HG02970 (cell line): ENCODE measurements at regions not wholly inside any gene's neighbourhood (a gene's known extent, or its start where the extent isn't known, plus 50 kb on each side); places are given as distances from the start of the nearest gene placed in this dataset.
A peak's percentile ranks its signal among the peaks of the same experiment; 100 is the strongest.
"Not testable (repeated sequence)": the region's sequence is repeated elsewhere in the genome, so short reads cannot be mapped to it uniquely, and the experiment has no call there.

Source experiments
- ATAC-seq: cut with Tn5 transposase; IDR thresholded peaks from one replicate; pipeline ENCODE4 v1.9.1; 2021; ENCODE audit warnings: mild to moderate bottlenecking, moderate library complexity, moderate number of reproducible peaks; ENCODE audit not compliant: unreplicated experiment, low FRiP score

GRCh38 chr9:2424619-2425033 lies 197.0 kb upstream of the VLDLR start:
- no peak for ATAC-seq

DNA sequence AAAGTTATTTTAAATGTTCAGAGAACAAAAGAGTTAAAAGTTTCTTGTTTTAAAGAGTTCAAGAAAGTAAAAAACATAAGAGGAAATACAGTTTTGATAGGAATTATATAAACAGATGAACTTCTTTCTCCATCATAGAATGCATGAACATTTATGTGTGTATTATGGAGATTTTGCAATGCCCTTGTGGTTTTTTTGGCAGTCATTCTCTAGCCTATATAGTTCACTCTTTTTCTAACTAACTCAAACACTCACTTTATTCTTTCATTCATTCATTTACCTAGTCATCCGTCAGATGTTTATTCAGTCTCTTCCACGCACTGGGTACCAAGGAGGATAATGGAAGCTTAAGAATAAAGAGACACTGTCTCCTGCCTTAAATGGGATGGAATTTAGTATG lies 195.9 kb upstream of the VLDLR start:
- ATAC-seq: no peak

DNA sequence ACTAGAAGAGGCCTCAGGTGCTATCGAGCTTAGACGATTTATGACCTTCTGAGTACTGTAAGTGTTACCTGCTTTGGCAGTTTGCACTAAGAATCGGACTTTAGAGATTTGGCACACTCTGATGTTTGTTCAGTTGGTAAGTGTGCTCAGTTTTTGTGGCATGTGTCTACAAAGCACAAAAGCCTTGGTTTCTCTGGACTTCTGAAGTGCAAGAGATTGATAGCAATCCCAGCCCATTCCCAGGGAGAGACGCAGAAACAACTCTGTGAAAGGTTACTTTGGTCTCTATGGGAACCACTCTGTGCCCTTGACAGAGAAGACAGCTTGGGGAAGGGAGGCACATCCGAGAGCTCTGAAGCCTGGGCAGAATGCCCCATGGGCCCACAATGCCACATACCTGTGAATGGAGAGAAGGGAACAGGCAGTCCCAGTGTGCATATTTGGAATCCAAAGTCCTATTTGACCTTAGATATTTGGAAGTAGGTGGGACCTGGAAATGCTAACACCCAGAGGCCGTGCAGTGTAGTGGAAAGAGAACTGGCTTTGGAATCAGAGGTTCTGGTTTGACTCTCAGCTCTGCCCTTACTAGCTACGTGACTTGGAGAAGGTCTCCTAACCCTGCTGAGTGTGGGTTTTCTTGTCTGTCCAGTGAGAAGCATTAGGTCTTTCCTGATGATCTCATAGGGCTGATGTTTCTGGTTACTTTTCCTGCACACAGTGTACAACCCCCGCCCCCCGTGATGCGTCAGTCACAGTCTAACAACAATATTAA lies 194.3 kb upstream of the VLDLR start:
- ATAC-seq: no peak

DNA sequence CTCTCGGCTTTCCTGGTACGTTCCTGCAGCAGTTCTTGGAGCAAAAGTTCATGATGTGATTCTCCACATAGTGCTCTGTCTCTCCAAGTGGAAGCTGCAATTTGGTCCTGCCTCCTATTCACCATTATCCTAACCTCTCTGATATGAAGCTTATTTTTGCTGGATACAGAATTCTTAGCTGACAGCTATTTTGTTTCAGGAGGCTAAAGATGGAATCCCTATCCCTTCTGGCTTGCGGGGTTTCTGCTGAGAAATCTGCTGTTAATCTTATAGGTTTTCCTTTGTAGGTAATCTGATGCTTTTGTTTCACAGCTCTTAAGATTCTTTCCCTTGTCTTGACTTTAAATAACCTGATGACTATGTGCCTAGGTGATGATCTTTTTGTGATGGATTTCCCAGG lies 181.6 kb upstream of the VLDLR start:
- ATAC-seq: no peak

DNA sequence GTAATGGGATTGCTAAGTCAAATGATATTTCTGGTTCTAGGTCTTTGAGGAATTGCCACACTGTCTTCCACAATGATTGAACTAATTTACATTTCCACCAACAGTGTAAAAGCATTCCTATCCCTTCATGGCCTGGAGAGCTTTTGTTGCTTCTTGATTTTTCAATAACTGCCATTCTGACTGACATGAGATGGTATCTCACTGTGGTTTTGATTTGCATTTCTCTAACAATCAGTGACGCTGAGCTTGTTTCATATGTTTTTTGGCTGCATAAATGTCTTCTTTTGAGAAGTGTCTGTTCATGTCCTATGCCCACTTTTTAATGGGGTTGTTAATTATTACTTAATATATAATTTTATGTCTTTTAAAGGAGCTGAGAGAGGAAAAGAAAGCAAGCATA lies 177.7 kb upstream of the VLDLR start:
- ATAC-seq: not testable (repeated sequence)

DNA sequence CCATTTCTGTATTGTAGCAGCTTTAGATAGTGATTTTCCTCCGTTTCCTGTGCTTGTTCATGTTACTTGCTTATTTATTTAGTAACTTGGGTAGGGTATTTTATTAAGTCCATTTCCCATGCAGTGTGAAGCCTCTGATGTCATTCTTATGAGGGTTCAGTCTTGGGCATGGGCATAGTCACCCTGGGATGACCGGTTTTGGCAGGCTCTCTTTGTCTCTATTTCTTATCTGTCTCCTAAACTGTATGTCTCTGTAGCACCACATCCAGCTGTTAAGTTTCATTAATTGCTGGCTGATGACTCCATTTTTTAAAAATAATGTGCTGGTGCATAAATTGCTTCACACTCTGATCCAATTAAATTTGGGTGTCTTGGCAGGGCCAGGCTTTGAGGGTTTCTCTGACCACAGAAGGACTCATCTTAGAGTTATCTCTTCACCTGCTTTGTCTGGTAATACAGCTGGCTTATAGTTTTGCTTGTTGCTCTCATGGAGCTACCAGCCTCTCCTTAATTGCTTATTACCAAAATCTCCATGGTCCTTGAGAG lies 173.3 kb upstream of the VLDLR start:
- ATAC-seq: no peak

DNA sequence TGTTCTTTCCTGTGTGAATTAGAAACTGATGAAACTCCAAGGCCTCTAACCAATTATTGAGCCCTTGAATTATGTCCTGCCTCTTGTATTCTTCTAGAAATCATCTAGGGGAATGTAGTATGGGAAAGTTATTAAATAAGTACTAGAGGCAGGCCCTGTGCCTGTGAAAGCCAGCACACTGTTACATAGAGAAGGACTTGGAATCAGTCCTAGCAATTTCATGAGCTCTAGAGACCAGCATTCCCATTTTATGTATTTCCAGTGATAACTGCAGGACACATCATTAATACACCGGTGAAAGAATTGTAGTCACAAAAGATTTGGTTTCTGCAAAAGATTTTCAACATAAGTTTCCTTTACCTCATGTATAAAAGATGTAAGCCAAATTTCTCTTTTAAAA lies 168.5 kb upstream of the VLDLR start:
- no peak for ATAC-seq

DNA sequence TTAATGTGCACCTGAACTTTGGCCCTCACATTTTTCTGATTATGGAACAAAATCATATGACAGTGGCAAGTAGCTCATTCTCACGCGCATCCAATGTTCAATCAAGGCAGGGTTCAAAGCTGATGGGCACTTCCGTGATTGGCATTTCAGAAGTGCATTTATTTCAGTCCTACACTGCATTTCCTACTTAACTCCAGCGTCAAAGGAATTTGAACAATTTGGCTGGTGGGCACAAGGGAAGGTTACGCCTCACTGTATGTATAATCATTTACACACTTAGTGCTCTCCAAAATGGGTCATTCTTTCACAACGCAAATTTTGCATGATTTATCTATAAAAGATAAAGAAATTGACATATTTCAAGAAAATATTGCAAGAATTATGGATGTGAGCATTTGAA lies 167.9 kb upstream of the VLDLR start:
- no peak for ATAC-seq

GRCh38 chr9:2459756-2460155 lies 161.8 kb upstream of the VLDLR start:
- ATAC-seq: no peak

DNA sequence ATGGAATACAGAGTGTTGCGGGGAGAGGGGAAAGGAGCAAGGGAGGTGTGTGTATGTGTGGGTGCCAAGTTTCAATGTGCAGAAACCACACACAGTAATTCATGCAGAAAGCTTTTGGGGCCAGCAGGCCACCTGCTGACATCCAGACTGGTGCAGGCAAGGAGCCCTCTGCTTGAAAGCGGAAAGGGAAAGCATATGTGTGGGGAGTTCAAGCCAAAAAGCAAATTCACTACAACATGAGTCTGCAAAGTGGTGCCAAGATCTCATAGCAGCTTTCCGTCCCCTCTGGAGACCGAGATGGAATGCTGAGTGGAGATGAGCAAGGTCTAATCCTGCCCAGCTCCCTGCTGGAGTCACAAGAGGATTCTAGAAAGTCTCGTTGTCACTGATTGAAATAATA lies 159.7 kb upstream of the VLDLR start:
- ATAC-seq: no peak

DNA sequence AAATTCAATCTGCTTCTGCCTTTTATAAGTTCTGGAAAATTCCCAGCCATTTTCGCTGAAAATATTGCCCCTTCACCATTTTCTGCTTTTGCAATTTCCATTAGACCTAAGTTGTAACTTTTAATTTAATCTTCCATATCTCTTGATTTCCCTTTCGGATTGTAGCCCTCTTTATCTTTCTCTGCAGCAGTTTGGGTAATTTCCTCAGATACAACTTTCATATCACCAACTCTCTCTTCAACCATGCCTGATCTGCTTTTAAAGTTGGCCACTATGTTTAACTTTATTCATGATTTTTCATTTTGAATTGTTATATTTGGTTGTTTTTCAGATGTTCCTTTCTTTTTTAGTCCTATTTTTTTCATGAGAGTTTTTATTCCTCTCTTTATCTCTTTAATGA lies 157.0 kb upstream of the VLDLR start:
- no peak for ATAC-seq

DNA sequence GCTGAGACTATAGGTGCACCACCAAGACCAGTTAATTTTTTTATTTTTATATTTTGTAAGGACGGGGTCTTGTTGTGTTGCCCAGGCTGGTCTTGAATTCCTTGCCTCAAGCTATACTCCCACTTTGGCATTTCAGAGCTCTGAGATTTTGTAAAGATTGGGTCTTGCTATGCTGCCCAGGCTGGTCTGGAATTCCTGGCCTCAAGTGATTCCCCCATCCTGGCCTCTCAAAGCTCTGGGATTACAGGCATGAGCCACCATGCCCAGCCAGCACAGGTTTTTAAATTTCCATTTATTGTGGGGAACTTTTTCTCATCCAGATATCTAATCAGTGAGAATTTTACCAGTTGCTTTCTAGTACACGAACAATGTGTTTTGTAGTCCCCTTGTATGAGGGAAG lies 156.1 kb upstream of the VLDLR start:
- ATAC-seq: no peak

DNA sequence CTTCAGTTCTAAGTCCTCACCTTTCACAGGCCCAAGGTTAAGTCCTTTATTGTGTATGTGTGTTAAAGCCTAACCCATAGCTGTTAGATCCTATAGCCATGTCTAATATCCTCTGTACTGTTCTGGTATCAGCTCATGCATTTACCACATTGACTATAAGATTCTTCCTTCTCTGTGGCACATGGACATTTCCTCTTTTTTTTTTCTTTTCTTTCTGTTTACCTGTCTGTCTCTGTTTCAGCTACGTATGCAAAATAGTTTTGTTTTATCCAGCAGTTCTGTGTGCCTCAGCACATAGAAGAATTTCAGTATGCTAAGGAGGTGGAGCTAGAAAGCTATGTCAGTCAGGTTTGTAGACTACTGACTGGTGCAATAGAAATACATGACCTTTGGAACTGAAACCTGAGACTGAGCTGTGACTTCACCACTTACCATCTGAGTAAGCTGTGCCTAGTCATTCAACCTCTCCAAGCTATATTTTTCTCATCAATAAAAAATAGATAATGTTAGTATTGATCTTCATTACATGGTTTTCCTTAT lies 155.6 kb upstream of the VLDLR start:
- ATAC-seq: peak; percentile 98

- no peak for ATAC-seq
Observed at GRCh38 chr9:2466703-2467102, 154.9 kb upstream of the VLDLR start.

GRCh38 chr9:2469681-2470221 lies 151.8 kb upstream of the VLDLR start:
- ATAC-seq: no peak

DNA sequence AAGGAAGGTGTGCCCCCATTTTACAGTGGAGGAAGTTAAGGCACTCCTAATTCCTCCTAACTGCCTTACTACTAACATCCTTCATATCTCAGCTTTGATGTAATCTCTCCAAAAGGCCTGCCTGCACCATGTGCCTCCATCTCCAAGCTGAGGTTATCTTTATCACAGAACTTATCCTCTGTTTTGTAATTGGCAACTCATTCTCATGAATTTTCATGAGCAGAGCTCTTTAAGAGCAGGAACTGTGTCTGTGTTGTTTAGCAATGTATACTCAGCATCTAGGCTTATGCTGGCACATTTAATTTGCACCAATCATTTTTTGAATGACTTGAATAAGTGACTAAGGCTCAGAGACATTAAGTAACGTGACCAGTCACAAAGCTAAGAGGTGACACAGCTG lies 147.9 kb upstream of the VLDLR start:
- ATAC-seq: no peak

DNA sequence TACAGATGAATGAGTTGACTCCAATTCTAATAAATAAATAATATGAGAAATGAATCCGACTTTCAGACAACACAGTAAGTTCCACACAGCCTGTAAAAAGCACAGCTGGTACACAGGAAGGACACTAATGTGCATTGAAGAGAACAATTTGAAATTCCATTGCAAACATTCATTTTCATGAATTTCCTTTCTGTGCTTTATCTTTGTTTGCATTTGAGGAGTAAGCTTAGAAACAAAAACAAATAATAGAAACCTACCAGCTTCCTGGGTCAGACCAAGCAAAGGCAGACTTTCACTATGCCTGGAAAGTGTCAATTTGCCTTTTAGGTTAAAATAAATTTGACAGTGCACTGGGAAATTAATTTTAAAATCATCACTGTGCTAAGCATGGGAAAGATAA lies 143.8 kb upstream of the VLDLR start:
- ATAC-seq: no peak

GRCh38 chr9:2478421-2478820 lies 143.2 kb upstream of the VLDLR start:
- no peak for ATAC-seq

GRCh38 chr9:2479056-2479565 lies 142.5 kb upstream of the VLDLR start:
- no peak for ATAC-seq

GRCh38 chr9:2480255-2480837 lies 141.2 kb upstream of the VLDLR start:
- ATAC-seq: no peak

GRCh38 chr9:2481216-2481615 lies 140.4 kb upstream of the VLDLR start:
- ATAC-seq: no peak
